HCT116 (cell line): ENCODE measurements at regions not wholly inside any gene's neighbourhood (a gene's known extent, or its start where the extent isn't known, plus 50 kb on each side); places are given as distances from the start of the nearest gene placed in this dataset.

Source experiments
- ATAC-seq: fragments of 200-7000 bp; cut with Tn5 transposase; 2 replicates; pipeline ENCODE4 v1.9.1; 2020; ENCODE audit warnings: mild to moderate bottlenecking, moderate library complexity
- BruUV-seq: library from RNA; stranded (reverse); fragments of 400-500 nt; replicated peaks from 2 replicates; lab custom pipeline; 2021; lab: Mats Ljungman, UMichigan
- CTCF ChIA-PET: fragments of 300-600 bp; sonication (Branson Sonifier 250); formaldehyde crosslinking; loops from one replicate; lab custom pipeline; 2021; ENCODE audit warnings: antibody characterized with exemption; lab: Charles Lee
- POLR2A ChIA-PET: fragments of 300-600, 350-600 bp; sonication (Branson Sonifier 250); formaldehyde crosslinking; loops from one replicate; lab custom pipeline; 2021; ENCODE audit warnings: antibody characterized with exemption; lab: Charles Lee
- RAD21 ChIA-PET, 2 experiments: fragments of 300-600 bp; sonication (Branson Sonifier 250); formaldehyde crosslinking; loops; one replicate each; lab custom pipeline; 2023; ENCODE audit warnings: low total read pairs in 2 of 2; ENCODE audit not compliant: uncharacterized antibody in 2 of 2, unreplicated experiment in 2 of 2, low non-redundant PET in 1 of 2; lab: Charles Lee
- DNase-seq: peaks from one replicate; pipeline ENCODE4 v3.0.0-alpha.2; 2010; ENCODE audit warnings: low read depth, low spot score
- H2AFZ ChIP-seq: fragments of 200-600 bp; shearing (Covaris generic), sonication (generic); 2 replicates; pipeline ENCODE4 v1.6.1; 2017; ENCODE audit warnings: low read depth, mixed run types, mixed read lengths, antibody characterized with exemption, low read length; ENCODE audit not compliant: poor library complexity, severe bottlenecking
- H3K27ac ChIP-seq: 2 replicates; pipeline ENCODE4 v1.5.1; 2012; ENCODE audit warnings: low read depth, low read length
- H3K27me3 ChIP-seq: fragments of 200-600 bp; sonication (generic); 2 replicates; pipeline ENCODE4 v1.6.1; 2016; ENCODE audit warnings: mixed run types, low read length, mixed read lengths; ENCODE audit not compliant: insufficient read depth
- H3K36me3 ChIP-seq, 2 experiments: fragments of 200-500 bp in 1 of 2; fragments of 200-600 bp in 1 of 2; sonication (Bioruptor generic) in 1 of 2; sonication (generic) in 1 of 2; 2 replicates each; pipeline versions ENCODE4 v1.5.1 to v1.6.1; 2014 to 2016; ENCODE audit warnings: low read length in 2 of 2, inconsistent platforms in 1 of 2, mixed read lengths in 1 of 2, mixed run types in 1 of 2; ENCODE audit not compliant: insufficient read depth in 2 of 2, control insufficient read depth in 1 of 2
- H3K4me1 ChIP-seq, 2 experiments: fragments of 200-600 bp in 1 of 2; sonication (generic) in 1 of 2; 2 replicates each; pipeline versions ENCODE4 v1.5.1 to v1.6.1; 2012 to 2017; ENCODE audit warnings: low read length in 2 of 2, inconsistent platforms in 1 of 2, mild to moderate bottlenecking in 1 of 2, mixed read lengths in 1 of 2, mixed run types in 1 of 2, moderate library complexity in 1 of 2; ENCODE audit not compliant: insufficient read depth in 2 of 2, control insufficient read depth in 1 of 2
- H3K4me2 ChIP-seq: fragments of 200-600 bp; sonication (generic); 2 replicates; pipeline ENCODE4 v1.6.1; 2017; ENCODE audit warnings: mixed run types, low read length, mixed read lengths
- H3K4me3 ChIP-seq, 2 experiments: fragments of 200-600 bp in 1 of 2; sonication (generic) in 1 of 2; replicated peaks in 1 of 2; 2 replicates each; pipeline ENCODE4 v1.5.1; 2011 to 2016; ENCODE audit warnings: low read length in 2 of 2, control low read depth in 1 of 2, low read depth in 1 of 2, mild to moderate bottlenecking in 1 of 2, mixed read lengths in 1 of 2, mixed run types in 1 of 2
- H3K79me2 ChIP-seq: fragments of 200-600 bp; sonication (generic); 2 replicates; pipeline ENCODE4 v1.6.1; 2017; ENCODE audit warnings: mild to moderate bottlenecking, mixed run types, low read length, moderate library complexity, mixed read lengths; ENCODE audit not compliant: insufficient read depth
- H3K9ac ChIP-seq: fragments of 200-600 bp; sonication (generic); 2 replicates; pipeline ENCODE4 v1.6.1; 2016; ENCODE audit warnings: low read length, mixed read lengths
- H3K9me2 ChIP-seq: fragments of 200-600 bp; sonication (generic), shearing (Covaris generic); 2 replicates; pipeline ENCODE4 v1.6.1; 2017; ENCODE audit warnings: mixed run types, mild to moderate bottlenecking, moderate library complexity; ENCODE audit not compliant: insufficient read depth
- H3K9me3 ChIP-seq, 2 experiments: fragments of 200-500 bp in 1 of 2; fragments of 200-600 bp in 1 of 2; sonication (Bioruptor generic) in 1 of 2; sonication (generic) in 1 of 2; 2 replicates each; pipeline ENCODE4 v1.6.1; 2014 to 2017; ENCODE audit warnings: low read length in 2 of 2, mixed read lengths in 2 of 2, inconsistent platforms in 1 of 2, low read depth in 1 of 2, mild to moderate bottlenecking in 1 of 2, mixed run types in 1 of 2, moderate library complexity in 1 of 2; ENCODE audit not compliant: control insufficient read depth in 1 of 2, insufficient read depth in 1 of 2
- H4K20me1 ChIP-seq: fragments of 200-600 bp; sonication (generic), shearing (Covaris generic); 2 replicates; pipeline ENCODE4 v1.6.1; 2017; ENCODE audit warnings: mixed run types, mild to moderate bottlenecking, moderate library complexity; ENCODE audit not compliant: insufficient read depth
- ATF3 ChIP-seq: IDR thresholded peaks from 2 replicates; pipeline ENCODE4 v1.6.1; 2012
- EGR1 ChIP-seq: IDR thresholded peaks from 2 replicates; pipeline ENCODE4 v1.6.1; 2012; ENCODE audit warnings: low read depth
- EZH2 ChIP-seq: fragments of 200-600 bp; sonication (generic); IDR thresholded peaks from 2 replicates; pipeline ENCODE4 v1.6.1; 2017; ENCODE audit warnings: antibody characterized with exemption, mixed run types
- MAX ChIP-seq: IDR thresholded peaks from 2 replicates; pipeline ENCODE4 v1.6.1; 2012
- POLR2A ChIP-seq: IDR thresholded peaks from 2 replicates; pipeline ENCODE4 v1.7.0; 2011; ENCODE audit warnings: borderline replicate concordance; ENCODE audit not compliant: insufficient read depth, insufficient read length; ENCODE audit errors: extremely low read depth
- POLR2AphosphoS5 ChIP-seq: IDR thresholded peaks from 2 replicates; pipeline ENCODE4 v1.6.1; 2011; ENCODE audit warnings: mild to moderate bottlenecking, low read depth, low read length, moderate library complexity
- SIN3A ChIP-seq: IDR thresholded peaks from 2 replicates; pipeline ENCODE4 v1.6.1; 2012; ENCODE audit warnings: low read depth
- TCF7L2 ChIP-seq: IDR thresholded peaks from 2 replicates; pipeline ENCODE4 v1.7.0; 2011; ENCODE audit warnings: borderline replicate concordance, inconsistent platforms; ENCODE audit not compliant: insufficient read depth, insufficient read length; ENCODE audit errors: extremely low read depth
- ZFX ChIP-seq: fragments of 450-650 bp; IDR thresholded peaks from 2 replicates; pipeline ENCODE4 v1.6.1; 2017
- intact Hi-C: fragments of 100-400 bp; cut with micrococcal nuclease; formaldehyde crosslinking; loops from 2 replicates; pipeline ENCODE4 v1.10.0; 2022

- Histone ChIP-seq H3K4me2 (no peak overlapping the region), H3K9me3 (no peaks in the 10 kb centered on the region), H3K4me3 (no peak overlapping the region), H4K20me1 (no peaks in the 10 kb centered on the region), H3K79me2 (no peaks in the 10 kb centered on the region), H3K9ac (no peak overlapping the region), H3K9me2 (no peaks in the 10 kb centered on the region), H3K36me3 (no peaks in the 10 kb centered on the region), H3K27ac (no peak overlapping the region), H3K27me3 (no peaks in the 10 kb centered on the region), H3K4me1 (no peaks in the 10 kb centered on the region), H2AFZ (no peak overlapping the region)
- no TSS peak for BruUV-seq
- no peak for TF ChIP-seq POLR2AphosphoS5
- no peak for TF ChIP-seq POLR2A
- TF ChIP-seq SIN3A, result no peak
- no peak for TF ChIP-seq TCF7L2
- no peak for TF ChIP-seq EZH2
- no peak for TF ChIP-seq EGR1
- TF ChIP-seq ATF3, result no peak
- TF ChIP-seq MAX, result no peak
- ChIA-PET RAD21 (no interaction called here), CTCF (no interaction called here), POLR2A (no interaction called here)
- no peak for ATAC-seq
- intact Hi-C loops, result no loop called here
- DNase-seq, result no peak
Observed at GRCh38 chr5:34539183-34539582, 116.9 kb upstream of the RAI14 start.

- Histone ChIP-seq H3K27ac (no peak overlapping the region), H3K79me2 (no peaks in the 10 kb centered on the region), H2AFZ (no peak overlapping the region), H3K4me1 (no peaks in the 10 kb centered on the region), H3K4me2 (no peak overlapping the region), H3K9ac (no peak overlapping the region), H3K9me2 (no peaks in the 10 kb centered on the region), H3K27me3 (no peaks in the 10 kb centered on the region), H3K9me3 (peaks cover 0 to 8% of the 10 kb centered on the region in 2 experiments; a peak in 1 of 4 replicates), H3K4me3 (no peak overlapping the region), H4K20me1 (no peaks in the 10 kb centered on the region), H3K36me3 (no peaks in the 10 kb centered on the region)
- no peak for TF ChIP-seq ZFX
- ATAC-seq (no peak), DNase-seq (no peak)
- BruUV-seq, result no TSS peak
- RAD21 ChIA-PET, result no interaction called here
- CTCF ChIA-PET, result no interaction called here
- POLR2A ChIA-PET, result no interaction called here
- intact Hi-C loops, result no loop called here
Observed at GRCh38 chr5:34541067-34541466, 115.1 kb upstream of the RAI14 start.
